Right lobe of liver (tissue), 6 donors: ENCODE measurements at regions not wholly inside any gene's neighbourhood (a gene's known extent, or its start where the extent isn't known, plus 50 kb on each side); places are given as distances from the start of the nearest gene placed in this dataset.

Experiments used
- ATAC-seq, 4 donors: fragments of 200-7000 bp; cut with Tn5 transposase; one replicate each; pipeline ENCODE4 v1.9.1; 2020; ENCODE audit warnings: mild to moderate bottlenecking in 4 of 4, moderate library complexity in 4 of 4
- DNase-seq, 3 donors: peaks; one replicate each; pipeline ENCODE4 v3.0.0-alpha.2; 2020
- H3K27ac ChIP-seq, 3 donors: fragments of 200-600 bp; one replicate each; pipeline ENCODE4 v1.8.0; 2022
- H3K27me3 ChIP-seq, 2 donors: fragments of 200-600 bp; one replicate each; pipeline ENCODE4 v1.8.0; 2022
- H3K36me3 ChIP-seq, 4 donors: fragments of 200-600 bp; sonication (generic) in 1 of 4; one replicate each; pipeline versions ENCODE4 v1.5.1 to v1.8.0; 2017 to 2022; ENCODE audit warnings: control low read depth in 1 of 4
- H3K4me1 ChIP-seq, 4 donors: fragments of 200-600 bp; sonication (generic) in 1 of 4; one replicate each; pipeline versions ENCODE4 v1.5.1 to v1.8.0; 2017 to 2022; ENCODE audit warnings: control low read depth in 1 of 4
- H3K4me3 ChIP-seq, 3 donors: fragments of 200-600 bp; one replicate each; pipeline ENCODE4 v1.8.0; 2022
- H3K9me3 ChIP-seq, 4 donors: fragments of 200-600 bp; sonication (generic) in 1 of 4; one replicate each; pipeline versions ENCODE4 v1.5.1 to v1.8.0; 2017 to 2022; ENCODE audit warnings: control low read depth in 1 of 4
- POLR2A ChIP-seq: fragments of 450-650 bp; IDR thresholded peaks from one replicate; pipeline ENCODE4 v1.6.1; 2017; ENCODE audit warnings: antibody characterized with exemption, mild to moderate bottlenecking
- WGBS: methylation state at CpG from one replicate; pipeline ENCODE4 v1.1.6; 2018; ENCODE audit warnings: low coverage, low lambda C conversion rate; ENCODE audit not compliant: insufficient coverage; ENCODE audit errors: missing lambda C conversion rate; 5-methylcytosine and 5-hydroxymethylcytosine counted together
- intact Hi-C, 2 donors: fragments of 100-400 bp; cut with DNase I; formaldehyde crosslinking; loops; one replicate each; pipeline versions ENCODE4 v1.11.2 to v1.14.1; 2022
- TF ChIP-seq, protein P1 (sequence below), 4 donors: fragments of 200-600 bp in 3 of 4; fragments of 450-650 bp in 1 of 4; IDR thresholded peaks; one replicate each; pipeline versions ENCODE4 v1.5.1 to v1.8.0; 2016 to 2022; ENCODE audit warnings: antibody characterized with exemption in 4 of 4, mild to moderate bottlenecking in 2 of 4
- donor health status: DM: no; HTN: yes; CAD: no.
- donor health status: DM: no; HTN: no; CAD: no.
- donor health status: DM: no; HTN: no; CAD: no.
- donor health status: DM: no; HTN: yes; CAD: no.
- donor health status: DM: no; HTN: yes; CAD: no.

DNA sequence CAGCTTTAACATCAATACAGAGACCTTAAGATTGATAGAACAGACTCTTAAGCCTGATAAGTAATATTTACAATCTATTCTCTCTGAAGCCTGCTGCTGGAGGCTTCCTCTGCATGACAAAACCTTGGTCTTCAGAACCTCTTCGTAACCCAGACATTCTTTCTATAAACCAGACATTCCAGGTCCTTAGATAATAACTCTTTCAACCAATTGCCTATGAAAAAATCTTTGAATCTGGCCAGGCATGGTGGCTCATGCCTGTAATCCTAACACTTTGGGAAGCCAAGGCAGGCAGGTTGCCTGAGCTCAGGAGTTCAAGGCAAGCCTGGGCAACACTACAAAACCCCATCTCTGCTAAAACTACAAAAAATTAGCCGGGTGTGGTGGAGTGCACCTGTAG lies 327.8 kb downstream of the ENC1 start:
- H3K9me3 ChIP-seq: no peaks in the 10 kb centered on the region
- H3K4me3 ChIP-seq: no peak overlapping the region
- no peaks in the 10 kb centered on the region for H3K36me3 ChIP-seq
- H3K27ac ChIP-seq: no peak overlapping the region
- ATAC-seq (no peak), DNase-seq (no peak)
- no peaks in the 10 kb centered on the region for H3K4me1 ChIP-seq
- TF ChIP-seq, protein P1, sequence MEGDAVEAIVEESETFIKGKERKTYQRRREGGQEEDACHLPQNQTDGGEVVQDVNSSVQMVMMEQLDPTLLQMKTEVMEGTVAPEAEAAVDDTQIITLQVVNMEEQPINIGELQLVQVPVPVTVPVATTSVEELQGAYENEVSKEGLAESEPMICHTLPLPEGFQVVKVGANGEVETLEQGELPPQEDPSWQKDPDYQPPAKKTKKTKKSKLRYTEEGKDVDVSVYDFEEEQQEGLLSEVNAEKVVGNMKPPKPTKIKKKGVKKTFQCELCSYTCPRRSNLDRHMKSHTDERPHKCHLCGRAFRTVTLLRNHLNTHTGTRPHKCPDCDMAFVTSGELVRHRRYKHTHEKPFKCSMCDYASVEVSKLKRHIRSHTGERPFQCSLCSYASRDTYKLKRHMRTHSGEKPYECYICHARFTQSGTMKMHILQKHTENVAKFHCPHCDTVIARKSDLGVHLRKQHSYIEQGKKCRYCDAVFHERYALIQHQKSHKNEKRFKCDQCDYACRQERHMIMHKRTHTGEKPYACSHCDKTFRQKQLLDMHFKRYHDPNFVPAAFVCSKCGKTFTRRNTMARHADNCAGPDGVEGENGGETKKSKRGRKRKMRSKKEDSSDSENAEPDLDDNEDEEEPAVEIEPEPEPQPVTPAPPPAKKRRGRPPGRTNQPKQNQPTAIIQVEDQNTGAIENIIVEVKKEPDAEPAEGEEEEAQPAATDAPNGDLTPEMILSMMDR (IDR thresholded peaks at IDR 0.05): no peak
- no peak for TF ChIP-seq POLR2A
- WGBS: 83% methylated on average over 1 of the region's 2 CpGs
- H3K27me3 ChIP-seq: no peaks in the 10 kb centered on the region
- intact Hi-C loops: no loop called here

DNA sequence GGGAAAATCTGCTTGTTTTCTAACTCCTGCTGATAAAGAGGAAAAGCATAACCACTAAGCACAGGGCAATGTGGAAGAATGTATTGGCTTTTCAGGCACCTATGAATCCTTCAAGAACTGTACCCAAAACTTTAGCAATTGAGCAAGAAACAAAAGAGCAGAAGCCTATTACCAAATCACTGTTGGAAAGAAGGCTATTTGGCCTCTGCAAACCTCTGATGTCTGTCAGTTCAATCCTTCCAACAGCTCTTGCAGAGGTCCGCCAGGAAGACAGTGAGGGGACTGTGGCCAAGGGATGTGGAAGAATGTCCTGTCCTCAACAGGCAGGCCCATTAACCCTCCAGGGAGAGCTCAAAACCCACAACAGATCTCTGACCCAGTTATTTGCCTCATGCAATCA lies 328.6 kb downstream of the ENC1 start:
- DNase-seq (no peak), ATAC-seq (no peak)
- Histone ChIP-seq H3K4me3 (no peak overlapping the region), H3K9me3 (no peaks in the 10 kb centered on the region), H3K36me3 (no peaks in the 10 kb centered on the region), H3K27ac (no peak overlapping the region), H3K4me1 (no peaks in the 10 kb centered on the region), H3K27me3 (no peaks in the 10 kb centered on the region)
- intact Hi-C loops: no loop called here
- 100% methylated on average over 1 of the region's 1 CpG for WGBS
- no peak for TF ChIP-seq POLR2A
- TF ChIP-seq, protein P1 (IDR thresholded peaks at IDR 0.05): no peak

DNA sequence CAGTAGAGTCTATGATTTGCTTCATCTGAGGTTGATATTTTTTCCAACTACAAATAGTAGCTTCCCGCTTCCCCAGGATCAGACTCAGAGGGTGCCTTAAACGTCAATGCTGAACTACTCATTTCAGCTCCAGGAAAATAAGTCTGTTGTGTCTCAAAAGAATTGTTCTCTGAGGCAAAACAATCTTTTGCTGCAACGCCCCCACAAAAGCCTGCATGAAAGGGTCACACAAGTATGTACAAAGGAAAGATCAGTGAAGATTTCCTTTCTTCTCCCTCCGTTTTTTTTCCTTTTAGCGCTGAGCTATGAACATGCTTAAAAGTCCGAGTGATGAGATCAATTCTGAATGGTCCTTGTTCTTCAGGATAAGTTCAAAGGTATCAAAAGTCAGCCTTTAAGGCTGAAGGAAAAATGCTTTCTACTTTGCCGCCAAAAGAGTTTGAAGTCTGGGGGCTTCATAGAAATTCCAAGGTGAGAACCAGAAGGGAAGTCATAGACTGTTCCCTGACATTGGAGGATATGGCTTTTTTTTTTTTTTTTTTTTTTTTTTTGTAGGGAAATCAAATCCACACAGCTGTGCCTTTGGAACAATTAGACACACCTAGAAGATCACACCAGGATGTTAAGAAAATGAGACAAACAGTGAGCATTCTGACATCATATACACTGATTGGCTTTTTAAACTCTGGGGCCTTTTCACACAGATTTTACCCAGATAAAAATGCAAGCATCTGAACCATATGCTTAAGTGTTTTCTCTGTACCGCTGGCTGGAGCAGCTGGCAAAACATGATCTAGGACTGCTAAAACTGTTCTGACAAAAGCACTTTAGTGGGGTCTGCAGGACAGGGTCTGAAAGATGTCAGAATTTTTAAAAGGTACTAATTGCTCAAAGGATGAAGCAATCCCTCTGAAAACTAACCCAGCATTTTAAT lies 329.3 kb downstream of the ENC1 start:
- intact Hi-C loops: no loop called here
- Histone ChIP-seq H3K27ac (no peak overlapping the region), H3K9me3 (no peaks in the 10 kb centered on the region), H3K27me3 (no peaks in the 10 kb centered on the region), H3K4me3 (no peak overlapping the region), H3K4me1 (no peaks in the 10 kb centered on the region), H3K36me3 (no peaks in the 10 kb centered on the region)
- TF ChIP-seq, protein P1 (IDR thresholded peaks at IDR 0.05): no peak
- TF ChIP-seq POLR2A: no peak
- ATAC-seq (no peak), DNase-seq (no peak)
- WGBS: 75% methylated on average over 6 of the region's 8 CpGs

DNA sequence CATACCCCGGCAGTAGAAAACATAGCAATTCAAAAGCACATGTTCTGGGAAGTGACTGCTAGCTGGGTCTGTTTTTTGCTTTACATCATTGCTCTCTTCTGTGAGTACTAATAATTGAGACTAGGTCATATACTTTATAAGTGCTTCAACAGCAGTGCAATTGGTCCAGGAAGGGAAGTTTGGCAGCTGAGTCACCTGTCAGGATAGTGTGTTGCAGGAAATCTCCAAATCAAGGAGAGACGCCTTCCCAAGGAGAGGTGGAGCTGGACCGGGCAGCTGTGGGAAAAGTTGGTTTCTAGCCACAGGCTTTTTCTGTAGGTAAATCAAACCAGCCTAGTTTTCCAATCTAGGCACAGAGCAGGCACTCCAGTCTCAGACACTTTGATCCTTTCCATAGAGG lies 330.1 kb downstream of the ENC1 start:
- Histone ChIP-seq H3K27me3 (no peaks in the 10 kb centered on the region), H3K36me3 (no peaks in the 10 kb centered on the region), H3K9me3 (no peaks in the 10 kb centered on the region), H3K4me3 (no peak overlapping the region), H3K4me1 (no peaks in the 10 kb centered on the region), H3K27ac (no peak overlapping the region)
- DNase-seq (no peak), ATAC-seq (no peak)
- 74% methylated on average over 2 of the region's 3 CpGs for WGBS
- TF ChIP-seq, protein P1 (IDR thresholded peaks at IDR 0.05): no peak
- intact Hi-C loops: no loop called here
